ENCODE measurements at regions not wholly inside any gene's neighbourhood (a gene's known extent, or its start where the extent isn't known, plus 50 kb on each side); places are given as distances from the start of the nearest gene placed in this dataset.
"Not testable (repeated sequence)": the region's sequence is repeated elsewhere in the genome, so short reads cannot be mapped to it uniquely, and the experiment has no call there.

GRCh38 chr1:244305776-244306341, 145.8 kb downstream of the ADSS2 start:
- H3K27ac ChIP-seq (ENCODE audit: low read depth, low read length), result no peak overlapping the region
- no peaks in the 10 kb centered on the region for H3K27me3 ChIP-seq (ENCODE audit: insufficient read depth, low read length)
- no peak overlapping the region for H3K4me3 ChIP-seq (ENCODE audit: low read depth, low read length)
- no peaks in the 10 kb centered on the region for H3K36me3 ChIP-seq (ENCODE audit: insufficient read depth, low read length)
- no peak overlapping the region for H2AFZ ChIP-seq (ENCODE audit: low read length, unreplicated experiment)
- no peaks in the 10 kb centered on the region for H3K79me2 ChIP-seq (ENCODE audit: control insufficient read depth, insufficient read depth, low read length, unreplicated experiment)
- H3K4me1 ChIP-seq (ENCODE audit: control insufficient read depth, insufficient read depth, low read length, unreplicated experiment), result peaks cover 15% of the 10 kb centered on the region

DNA sequence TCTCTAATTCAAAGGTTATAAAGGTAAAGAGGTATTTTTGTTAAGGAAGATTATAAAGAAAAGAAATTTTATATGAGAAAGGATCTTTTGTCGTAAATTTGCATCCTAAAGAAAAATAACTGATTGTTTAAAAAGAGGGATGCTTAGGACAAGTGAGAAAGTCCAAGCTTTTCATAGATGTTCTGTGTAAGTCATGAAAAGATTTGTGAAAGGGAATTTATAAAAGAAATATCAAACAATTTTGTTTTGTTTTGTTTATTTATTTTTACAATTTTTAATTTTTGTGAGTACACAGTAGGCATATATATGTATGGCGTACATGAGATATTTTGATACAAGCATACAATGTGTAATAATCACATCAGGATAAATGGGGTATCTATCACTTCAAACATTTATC, 145.2 kb downstream of the ADSS2 start:
- H3K79me2 ChIP-seq (ENCODE audit: control insufficient read depth, insufficient read depth, low read length, unreplicated experiment), result no peaks in the 10 kb centered on the region
- H2AFZ ChIP-seq (ENCODE audit: low read length, unreplicated experiment), result no peak overlapping the region
- H3K27ac ChIP-seq (ENCODE audit: low read depth, low read length), result no peak overlapping the region
- H3K27me3 ChIP-seq (ENCODE audit: insufficient read depth, low read length), result no peaks in the 10 kb centered on the region
- peaks cover 15% of the 10 kb centered on the region for H3K4me1 ChIP-seq (ENCODE audit: control insufficient read depth, insufficient read depth, low read length, unreplicated experiment)
- no peaks in the 10 kb centered on the region for H3K36me3 ChIP-seq (ENCODE audit: insufficient read depth, low read length)
- no peak overlapping the region for H3K4me3 ChIP-seq (ENCODE audit: low read depth, low read length)

GRCh38 chr1:244309191-244309590, 142.5 kb downstream of the ADSS2 start:
- not testable (repeated sequence) for H3K36me3 ChIP-seq (ENCODE audit: insufficient read depth, low read length); H3K79me2 ChIP-seq (ENCODE audit: control insufficient read depth, insufficient read depth, low read length, unreplicated experiment); H3K4me1 ChIP-seq (ENCODE audit: control insufficient read depth, insufficient read depth, low read length, unreplicated experiment); H3K27ac ChIP-seq (ENCODE audit: low read depth, low read length); H3K27me3 ChIP-seq (ENCODE audit: insufficient read depth, low read length); H3K4me3 ChIP-seq (ENCODE audit: low read depth, low read length); H2AFZ ChIP-seq (ENCODE audit: low read length, unreplicated experiment)

DNA sequence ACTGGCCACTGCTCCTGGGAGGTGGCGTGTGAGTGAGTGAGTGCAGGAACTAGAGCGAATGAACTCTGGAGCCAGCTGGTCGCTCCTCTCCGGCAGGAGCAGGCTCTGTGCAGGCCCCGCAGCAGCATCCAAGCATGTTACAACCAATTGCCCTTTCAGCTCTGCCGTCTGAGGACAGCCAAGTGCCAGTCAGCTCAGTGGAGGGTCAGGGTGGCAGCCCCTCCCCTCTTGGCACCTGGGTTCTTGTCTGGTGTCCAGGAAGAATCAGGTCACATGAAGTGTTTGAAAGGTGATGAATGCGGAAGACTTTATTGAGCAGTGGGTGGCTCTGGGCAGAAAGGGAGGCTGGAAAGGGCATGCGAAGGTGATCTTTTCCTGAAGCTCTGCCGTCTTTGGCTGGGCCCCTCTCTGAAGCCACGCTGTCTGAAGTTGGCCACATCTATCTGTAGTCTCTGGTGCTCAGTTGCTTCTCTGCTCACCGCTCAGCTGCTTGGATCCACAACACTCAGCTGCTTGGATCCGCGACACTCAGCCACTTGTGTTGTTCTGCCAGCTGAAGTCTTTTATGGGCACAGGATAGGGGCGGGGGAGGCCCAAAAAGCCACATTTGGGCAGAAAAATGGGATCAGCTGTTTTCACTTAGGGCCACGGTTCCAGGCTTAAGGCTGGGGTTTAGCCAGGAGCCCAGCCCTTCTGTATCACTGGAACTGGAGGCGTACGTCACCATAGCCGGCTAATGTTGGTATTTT, 139.8 kb downstream of the ADSS2 start:
- H3K27me3 ChIP-seq (ENCODE audit: insufficient read depth, low read length), result no peaks in the 10 kb centered on the region
- H3K36me3 ChIP-seq (ENCODE audit: insufficient read depth, low read length), result no peaks in the 10 kb centered on the region
- H3K4me1 ChIP-seq (ENCODE audit: control insufficient read depth, insufficient read depth, low read length, unreplicated experiment), result peaks cover 7% of the 10 kb centered on the region
- H3K4me3 ChIP-seq (ENCODE audit: low read depth, low read length), result no peak overlapping the region
- no peak overlapping the region for H2AFZ ChIP-seq (ENCODE audit: low read length, unreplicated experiment)
- H3K27ac ChIP-seq (ENCODE audit: low read depth, low read length), result no peak overlapping the region
- no peaks in the 10 kb centered on the region for H3K79me2 ChIP-seq (ENCODE audit: control insufficient read depth, insufficient read depth, low read length, unreplicated experiment)

GRCh38 chr1:244313346-244313745, 138.4 kb downstream of the ADSS2 start:
- Histone ChIP-seq H3K4me1 (ENCODE audit: control insufficient read depth, insufficient read depth, low read length, unreplicated experiment) (peaks cover 7% of the 10 kb centered on the region), H3K79me2 (ENCODE audit: control insufficient read depth, insufficient read depth, low read length, unreplicated experiment) (no peaks in the 10 kb centered on the region), H3K27ac (ENCODE audit: low read depth, low read length) (no peak overlapping the region), H3K36me3 (ENCODE audit: insufficient read depth, low read length) (no peaks in the 10 kb centered on the region), H2AFZ (ENCODE audit: low read length, unreplicated experiment) (no peak overlapping the region), H3K27me3 (ENCODE audit: insufficient read depth, low read length) (no peaks in the 10 kb centered on the region), H3K4me3 (ENCODE audit: low read depth, low read length) (no peak overlapping the region)

GRCh38 chr1:244314921-244315559, 136.7 kb downstream of the ADSS2 start:
- H3K4me1 ChIP-seq (ENCODE audit: control insufficient read depth, insufficient read depth, low read length, unreplicated experiment), result peaks cover 15% of the 10 kb centered on the region
- H2AFZ ChIP-seq (ENCODE audit: low read length, unreplicated experiment), result peak overlapping the region; percentile 10
- no peaks in the 10 kb centered on the region for H3K79me2 ChIP-seq (ENCODE audit: control insufficient read depth, insufficient read depth, low read length, unreplicated experiment)
- no peaks in the 10 kb centered on the region for H3K36me3 ChIP-seq (ENCODE audit: insufficient read depth, low read length)
- H3K4me3 ChIP-seq (ENCODE audit: low read depth, low read length), result no peak overlapping the region
- no peaks in the 10 kb centered on the region for H3K27me3 ChIP-seq (ENCODE audit: insufficient read depth, low read length)
- no peak overlapping the region for H3K27ac ChIP-seq (ENCODE audit: low read depth, low read length)

DNA sequence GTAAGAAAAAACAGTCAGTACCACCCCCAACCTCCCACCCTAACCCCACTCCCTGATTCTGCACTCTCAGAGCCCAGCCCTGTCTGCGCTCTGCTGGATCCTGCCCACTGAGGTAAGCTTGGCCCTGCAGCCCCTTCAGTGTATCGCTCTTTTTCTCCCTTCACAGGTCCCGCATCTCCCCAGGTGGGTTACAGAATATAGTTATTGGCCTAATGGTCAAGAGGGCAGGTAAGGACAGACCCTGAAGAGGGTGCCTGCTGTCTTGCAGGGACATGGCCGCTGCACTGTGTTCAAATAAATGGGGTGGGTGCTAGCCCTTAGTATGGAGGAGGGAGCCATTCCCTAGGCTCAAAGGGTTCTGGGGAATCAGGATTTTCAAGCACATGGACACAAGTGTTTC, 135.7 kb downstream of the ADSS2 start:
- Histone ChIP-seq H3K36me3 (ENCODE audit: insufficient read depth, low read length) (no peaks in the 10 kb centered on the region), H3K79me2 (ENCODE audit: control insufficient read depth, insufficient read depth, low read length, unreplicated experiment) (no peaks in the 10 kb centered on the region), H3K27ac (ENCODE audit: low read depth, low read length) (no peak overlapping the region), H3K4me1 (ENCODE audit: control insufficient read depth, insufficient read depth, low read length, unreplicated experiment) (peaks cover 15% of the 10 kb centered on the region), H3K27me3 (ENCODE audit: insufficient read depth, low read length) (no peaks in the 10 kb centered on the region), H2AFZ (ENCODE audit: low read length, unreplicated experiment) (no peak overlapping the region), H3K4me3 (ENCODE audit: low read depth, low read length) (no peak overlapping the region)

- H3K4me3 ChIP-seq (ENCODE audit: low read depth, low read length), result no peak overlapping the region
- no peaks in the 10 kb centered on the region for H3K36me3 ChIP-seq (ENCODE audit: insufficient read depth, low read length)
- no peaks in the 10 kb centered on the region for H3K27me3 ChIP-seq (ENCODE audit: insufficient read depth, low read length)
- no peak overlapping the region for H3K27ac ChIP-seq (ENCODE audit: low read depth, low read length)
- H3K4me1 ChIP-seq (ENCODE audit: control insufficient read depth, insufficient read depth, low read length, unreplicated experiment), result peaks cover 15% of the 10 kb centered on the region
- H3K79me2 ChIP-seq (ENCODE audit: control insufficient read depth, insufficient read depth, low read length, unreplicated experiment), result no peaks in the 10 kb centered on the region
- no peak overlapping the region for H2AFZ ChIP-seq (ENCODE audit: low read length, unreplicated experiment)
Measured at GRCh38 chr1:244316407-244316806, 135.3 kb downstream of the ADSS2 start.

DNA sequence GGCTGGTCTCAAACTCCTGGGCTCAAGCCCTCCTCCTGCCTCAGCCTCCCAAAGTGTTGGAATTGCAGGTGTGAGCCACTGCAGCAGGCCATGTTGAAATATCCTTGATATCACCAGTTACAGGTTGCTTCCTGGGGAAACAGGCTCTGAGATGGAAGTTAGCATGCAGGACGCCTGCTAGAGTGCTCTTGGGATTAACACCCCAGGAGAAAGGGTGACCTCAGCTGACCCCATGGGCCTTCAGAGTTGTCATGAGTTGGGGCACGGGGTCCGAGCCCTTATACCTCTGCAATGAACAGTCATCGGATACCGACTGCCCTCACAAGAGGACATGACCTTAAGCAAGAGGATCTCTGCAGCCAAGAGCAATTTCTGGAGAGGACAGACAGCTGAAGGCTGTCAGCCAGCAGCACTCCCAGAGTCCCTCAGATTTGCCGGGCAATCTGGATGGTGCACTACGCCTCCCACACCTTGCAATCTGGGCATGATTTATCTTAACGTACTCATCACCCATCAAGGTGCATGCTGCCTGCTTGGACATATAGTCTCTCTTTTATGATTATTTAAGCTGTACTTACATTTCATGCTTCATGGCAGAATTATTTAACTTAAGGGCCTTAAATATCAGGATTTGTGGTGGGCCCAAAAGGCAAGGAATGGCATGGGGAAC, 134.6 kb downstream of the ADSS2 start:
- Histone ChIP-seq H3K36me3 (ENCODE audit: insufficient read depth, low read length) (no peaks in the 10 kb centered on the region), H3K79me2 (ENCODE audit: control insufficient read depth, insufficient read depth, low read length, unreplicated experiment) (no peaks in the 10 kb centered on the region), H3K4me3 (ENCODE audit: low read depth, low read length) (no peak overlapping the region), H2AFZ (ENCODE audit: low read length, unreplicated experiment) (no peak overlapping the region), H3K4me1 (ENCODE audit: control insufficient read depth, insufficient read depth, low read length, unreplicated experiment) (peaks cover 16% of the 10 kb centered on the region), H3K27ac (ENCODE audit: low read depth, low read length) (no peak overlapping the region), H3K27me3 (ENCODE audit: insufficient read depth, low read length) (no peaks in the 10 kb centered on the region)

GRCh38 chr1:244318078-244318477, 133.6 kb downstream of the ADSS2 start:
- no peak overlapping the region for H2AFZ ChIP-seq (ENCODE audit: low read length, unreplicated experiment)
- no peaks in the 10 kb centered on the region for H3K27me3 ChIP-seq (ENCODE audit: insufficient read depth, low read length)
- H3K27ac ChIP-seq (ENCODE audit: low read depth, low read length), result no peak overlapping the region
- H3K36me3 ChIP-seq (ENCODE audit: insufficient read depth, low read length), result no peaks in the 10 kb centered on the region
- no peaks in the 10 kb centered on the region for H3K79me2 ChIP-seq (ENCODE audit: control insufficient read depth, insufficient read depth, low read length, unreplicated experiment)
- peaks cover 23% of the 10 kb centered on the region for H3K4me1 ChIP-seq (ENCODE audit: control insufficient read depth, insufficient read depth, low read length, unreplicated experiment)
- no peak overlapping the region for H3K4me3 ChIP-seq (ENCODE audit: low read depth, low read length)

Measured in ACC112 (cell line).